ENCODE measurements at regions not wholly inside any gene's neighbourhood (a gene's known extent, or its start where the extent isn't known, plus 50 kb on each side); places are given as distances from the start of the nearest gene placed in this dataset.

GRCh38 chr2:10210336-10210735 lies 87.8 kb downstream of the RRM2 start:
- H3K9me3 ChIP-seq (ENCODE audit: control insufficient read depth in 1 of 2, insufficient read depth in 1 of 2, low read depth in 1 of 2, low read length in 2 of 2): no peaks in the 10 kb centered on the region
- no TSS peak for BruUV-seq (replicated peaks)
- ChIA-PET RAD21 (ENCODE audit: low non-redundant PET in 1 of 2, low total read pairs in 2 of 2, uncharacterized antibody in 2 of 2, unreplicated experiment in 2 of 2) (no interaction called here), POLR2A (no interaction called here), CTCF (no interaction called here)
- no peaks in the 10 kb centered on the region for H3K36me3 ChIP-seq (ENCODE audit: control insufficient read depth in 1 of 2, insufficient read depth in 2 of 2, low read length in 2 of 2)
- no peak overlapping the region for H3K4me2 ChIP-seq (ENCODE audit: low read length)
- intact Hi-C loops (cut with micrococcal nuclease): no loop called here
- DNase-seq (ENCODE audit: low read depth, low spot score) (no peak), ATAC-seq (no peak)
- H4K20me1 ChIP-seq (ENCODE audit: insufficient read depth): no peaks in the 10 kb centered on the region
- no peak for TF ChIP-seq TCF7L2 (IDR thresholded peaks at IDR 0.05; ENCODE audit: borderline replicate concordance, extremely low read depth, insufficient read depth, insufficient read length)
- TF ChIP-seq CTCF (IDR thresholded peaks at IDR 0.05 in 2 of 3, conservative IDR thresholded peaks at IDR 0.05 in 1 of 3; ENCODE audit: borderline replicate concordance in 1 of 3, insufficient read depth in 1 of 3, low read depth in 2 of 3, low read length in 2 of 3): no peak
- no peak for TF ChIP-seq FOSL1 (IDR thresholded peaks at IDR 0.05; ENCODE audit: low read depth)
- TF ChIP-seq MAX (IDR thresholded peaks at IDR 0.05): no peak
- TF ChIP-seq CBX3 (IDR thresholded peaks at IDR 0.05; ENCODE audit: low read depth): no peak
- no peak for TF ChIP-seq CEBPB (IDR thresholded peaks at IDR 0.05; ENCODE audit: low read depth)
- no peak for TF ChIP-seq SP1 (IDR thresholded peaks at IDR 0.05; ENCODE audit: low read depth)
- TF ChIP-seq ELF1 (IDR thresholded peaks at IDR 0.05; ENCODE audit: borderline replicate concordance, low read depth): no peak
- no peaks in the 10 kb centered on the region for H3K79me2 ChIP-seq (ENCODE audit: insufficient read depth, low read length)
- H3K27me3 ChIP-seq (ENCODE audit: insufficient read depth, low read length): no peaks in the 10 kb centered on the region
- no peak overlapping the region for H3K9ac ChIP-seq (ENCODE audit: low read length)
- H2AFZ ChIP-seq (ENCODE audit: low read depth, low read length, poor library complexity, severe bottlenecking): no peak overlapping the region
- no peak overlapping the region for H3K27ac ChIP-seq (ENCODE audit: low read depth, low read length)
- H3K4me1 ChIP-seq (ENCODE audit: control insufficient read depth in 1 of 2, insufficient read depth in 2 of 2, low read length in 2 of 2): no peaks in the 10 kb centered on the region
- H3K4me3 ChIP-seq (replicated peaks in 1 of 2; ENCODE audit: low read depth in 1 of 2, low read length in 2 of 2): no peak overlapping the region
- H3K9me2 ChIP-seq (ENCODE audit: insufficient read depth): no peaks in the 10 kb centered on the region

GRCh38 chr2:10211844-10212422 lies 89.4 kb downstream of the RRM2 start:
- Histone ChIP-seq H3K4me1 (ENCODE audit: control insufficient read depth in 1 of 2, insufficient read depth in 2 of 2, low read length in 2 of 2) (no peaks in the 10 kb centered on the region), H3K9me3 (ENCODE audit: control insufficient read depth in 1 of 2, insufficient read depth in 1 of 2, low read depth in 1 of 2, low read length in 2 of 2) (no peaks in the 10 kb centered on the region), H3K9ac (ENCODE audit: low read length) (no peak overlapping the region), H2AFZ (ENCODE audit: low read depth, low read length, poor library complexity, severe bottlenecking) (no peak overlapping the region), H3K27me3 (ENCODE audit: insufficient read depth, low read length) (no peaks in the 10 kb centered on the region), H3K4me2 (ENCODE audit: low read length) (no peak overlapping the region), H3K4me3 (replicated peaks in 1 of 2; ENCODE audit: low read depth in 1 of 2, low read length in 2 of 2) (no peak overlapping the region), H3K27ac (ENCODE audit: low read depth, low read length) (no peak overlapping the region), H3K9me2 (ENCODE audit: insufficient read depth) (no peaks in the 10 kb centered on the region), H3K36me3 (ENCODE audit: control insufficient read depth in 1 of 2, insufficient read depth in 2 of 2, low read length in 2 of 2) (no peaks in the 10 kb centered on the region), H4K20me1 (ENCODE audit: insufficient read depth) (no peaks in the 10 kb centered on the region), H3K79me2 (ENCODE audit: insufficient read depth, low read length) (no peaks in the 10 kb centered on the region)
- POLR2A ChIA-PET: no interaction called here
- no TSS peak for BruUV-seq (replicated peaks)
- intact Hi-C loops (cut with micrococcal nuclease): no loop called here
- RAD21 ChIA-PET (ENCODE audit: low non-redundant PET in 1 of 2, low total read pairs in 2 of 2, uncharacterized antibody in 2 of 2, unreplicated experiment in 2 of 2): no interaction called here
- CTCF ChIA-PET: no interaction called here
- no peak for DNase-seq (ENCODE audit: low read depth, low spot score)
- no peak for ATAC-seq
- no peak for TF ChIP-seq CEBPB (IDR thresholded peaks at IDR 0.05; ENCODE audit: low read depth)
- TF ChIP-seq ELF1 (IDR thresholded peaks at IDR 0.05; ENCODE audit: borderline replicate concordance, low read depth): no peak
- no peak for TF ChIP-seq EZH2phosphoT487 (IDR thresholded peaks at IDR 0.05; ENCODE audit: borderline replicate concordance)
- TF ChIP-seq REST (IDR thresholded peaks at IDR 0.05; ENCODE audit: low read depth): no peak
- TF ChIP-seq JUND (IDR thresholded peaks at IDR 0.05): no peak
- TF ChIP-seq SP1 (IDR thresholded peaks at IDR 0.05; ENCODE audit: low read depth): no peak
- no peak for TF ChIP-seq SIN3A (IDR thresholded peaks at IDR 0.05; ENCODE audit: low read depth)
- no peak for TF ChIP-seq MAX (IDR thresholded peaks at IDR 0.05)
- TF ChIP-seq ATF3 (IDR thresholded peaks at IDR 0.05): no peak
- TF ChIP-seq YY1 (IDR thresholded peaks at IDR 0.05; ENCODE audit: extremely low read depth, insufficient replicate concordance, low read depth, low read length): no peak
